Stimulated activated effector memory CD8-positive, alpha-beta T cell treated with anti-CD3 and anti-CD28 coated beads, Interleukin-12 subunit alpha, Interleukin-12 subunit beta, amount 100 ng/mL, for 72 hours (primary cell): ENCODE measurements at regions not wholly inside any gene's neighbourhood (a gene's known extent, or its start where the extent isn't known, plus 50 kb on each side); places are given as distances from the start of the nearest gene placed in this dataset.
A peak's percentile ranks its signal among the peaks of the same experiment; 100 is the strongest.

Experiments
- ATAC-seq: fragments of 150-1000 bp; cut with Tn5 transposase; 2 replicates; pipeline ENCODE4 v1.10.0; 2021
- DNase-seq, 2 donors: peaks; one replicate each; pipeline ENCODE4 v3.0.0; 2021 to 2022; ENCODE audit warnings: low spot score in 2 of 2
- H3K27ac Mint-ChIP-seq: one replicate; pipeline ENCODE4 v1.8.0; 2022; ENCODE audit warnings: mild to moderate bottlenecking, mixed read lengths
- H3K36me3 Mint-ChIP-seq: one replicate; pipeline ENCODE4 v1.8.0; 2022; ENCODE audit warnings: mild to moderate bottlenecking, mixed read lengths
- H3K4me1 Mint-ChIP-seq: one replicate; pipeline ENCODE4 v1.8.0; 2022; ENCODE audit warnings: mixed read lengths
- H3K4me3 Mint-ChIP-seq: one replicate; pipeline ENCODE4 v1.8.0; 2022; ENCODE audit warnings: mild to moderate bottlenecking, mixed read lengths
- H3K9me3 Mint-ChIP-seq: one replicate; pipeline ENCODE4 v1.8.0; 2022; ENCODE audit warnings: mixed read lengths

DNA sequence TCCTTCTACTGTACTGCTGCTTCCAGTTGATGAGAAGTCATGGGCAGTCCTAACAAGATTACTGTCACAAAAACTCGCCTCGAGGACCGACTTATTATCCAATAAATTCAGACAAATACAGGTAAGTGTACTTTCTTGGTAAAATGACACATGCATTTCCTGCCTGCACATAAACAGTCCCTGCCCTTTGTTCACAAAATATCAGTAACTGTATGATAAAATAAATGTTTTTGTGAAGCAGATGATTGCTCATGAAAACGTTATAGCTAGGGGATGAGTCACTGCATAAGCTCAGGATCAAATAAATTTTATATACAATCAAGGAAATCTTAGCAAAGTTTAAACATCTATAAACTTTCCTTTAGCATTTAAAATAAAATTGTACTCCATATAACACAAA, 164.5 kb upstream of the RIPOR2 start:
- H3K9me3 Mint-ChIP-seq: no peaks in the 10 kb centered on the region
- H3K27ac Mint-ChIP-seq: no peak overlapping the region
- DNase-seq: no peak
- H3K4me3 Mint-ChIP-seq: no peak overlapping the region
- H3K4me1 Mint-ChIP-seq: peaks cover 15% of the 10 kb centered on the region
- no peak for ATAC-seq
- no peaks in the 10 kb centered on the region for H3K36me3 Mint-ChIP-seq

DNA sequence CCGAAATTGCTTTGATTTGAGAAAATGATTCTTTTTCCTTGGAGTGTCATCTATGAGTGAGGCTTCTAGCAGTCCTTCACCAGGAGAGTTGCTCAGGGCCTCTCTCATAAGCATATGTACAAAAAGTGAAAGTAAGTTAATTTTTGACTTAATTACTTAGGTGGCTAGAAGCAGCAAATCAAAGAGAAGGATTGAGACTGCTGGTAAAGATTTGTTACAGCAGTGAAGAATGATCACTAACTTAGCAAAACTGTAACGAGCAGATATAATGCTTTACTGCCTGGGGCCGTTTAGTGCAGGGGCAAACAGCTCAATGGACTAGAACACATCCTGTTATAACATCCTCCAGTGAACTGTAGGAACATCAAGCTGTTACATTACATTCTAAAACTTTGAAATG, 167.8 kb upstream of the RIPOR2 start:
- Mint-ChIP-seq H3K4me1 (peaks cover 10% of the 10 kb centered on the region), H3K9me3 (no peaks in the 10 kb centered on the region), H3K36me3 (no peaks in the 10 kb centered on the region), H3K4me3 (no peak overlapping the region), H3K27ac (no peak overlapping the region)
- ATAC-seq (no peak), DNase-seq (no peak)

- no peaks in the 10 kb centered on the region for H3K9me3 Mint-ChIP-seq
- H3K4me3 Mint-ChIP-seq: no peak overlapping the region
- DNase-seq (no peak), ATAC-seq (no peak)
- H3K4me1 Mint-ChIP-seq: no peaks in the 10 kb centered on the region
- H3K36me3 Mint-ChIP-seq: no peaks in the 10 kb centered on the region
- no peak overlapping the region for H3K27ac Mint-ChIP-seq
These were observed 169.5 kb upstream of the RIPOR2 start for GRCh38 chr6:25105070-25105925.

DNA sequence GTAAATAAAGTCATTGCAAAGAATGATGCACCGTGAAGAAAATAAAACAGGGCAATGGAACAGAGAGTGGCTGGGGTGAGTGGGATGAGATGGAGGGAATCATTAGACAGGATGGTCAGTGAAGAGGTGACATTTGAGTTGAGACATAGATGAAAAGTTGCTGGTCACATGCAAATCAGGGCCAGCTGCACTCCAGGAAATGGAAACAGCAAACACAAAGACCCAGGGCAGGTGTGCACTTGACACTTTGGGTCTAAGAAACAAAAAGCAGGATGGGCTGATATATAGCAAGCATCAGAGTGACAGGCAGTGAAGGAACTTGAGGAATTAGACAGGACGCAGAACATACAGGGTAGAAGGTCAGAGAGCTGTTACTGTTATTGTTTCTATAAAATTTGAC, 171.5 kb upstream of the RIPOR2 start:
- ATAC-seq: no peak
- Mint-ChIP-seq H3K4me1 (no peaks in the 10 kb centered on the region), H3K4me3 (no peak overlapping the region), H3K36me3 (no peaks in the 10 kb centered on the region), H3K27ac (no peak overlapping the region), H3K9me3 (no peaks in the 10 kb centered on the region)
- no peak for DNase-seq

- no peak overlapping the region for H3K27ac Mint-ChIP-seq
- no peaks in the 10 kb centered on the region for H3K4me1 Mint-ChIP-seq
- no peak overlapping the region for H3K4me3 Mint-ChIP-seq
- no peaks in the 10 kb centered on the region for H3K9me3 Mint-ChIP-seq
- ATAC-seq (no peak), DNase-seq (no peak)
- no peaks in the 10 kb centered on the region for H3K36me3 Mint-ChIP-seq
These were observed 167.4 kb upstream of the CARMIL1 start for GRCh38 chr6:25111782-25112181.

DNA sequence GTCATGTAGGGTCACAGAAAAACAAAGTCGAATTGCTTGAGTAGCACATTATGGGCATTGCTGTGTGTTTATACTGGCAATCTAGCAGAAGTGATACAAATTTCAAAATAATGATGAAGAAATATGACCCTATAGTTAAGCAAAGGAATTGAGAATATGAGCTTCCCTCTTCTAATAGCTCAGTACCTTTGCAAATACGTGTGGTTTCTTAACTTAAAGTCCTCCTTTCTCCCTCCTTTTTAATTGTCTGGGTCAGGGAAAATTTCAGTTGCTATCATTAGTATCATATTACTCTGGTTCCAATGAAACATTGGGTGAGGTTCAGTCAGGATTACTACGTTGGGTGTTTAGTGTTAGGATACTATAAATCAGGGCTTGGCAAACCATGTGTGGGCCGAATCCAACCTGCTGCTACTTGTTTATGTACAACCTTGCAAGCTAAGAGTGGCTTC, 166.8 kb upstream of the CARMIL1 start:
- ATAC-seq: no peak
- H3K27ac Mint-ChIP-seq: no peak overlapping the region
- H3K36me3 Mint-ChIP-seq: no peaks in the 10 kb centered on the region
- no peak overlapping the region for H3K4me3 Mint-ChIP-seq
- peaks cover 2% of the 10 kb centered on the region for H3K4me1 Mint-ChIP-seq
- H3K9me3 Mint-ChIP-seq: no peaks in the 10 kb centered on the region
- no peak for DNase-seq

GRCh38 chr6:25113436-25113835, 165.7 kb upstream of the CARMIL1 start:
- H3K27ac Mint-ChIP-seq: no peak overlapping the region
- H3K36me3 Mint-ChIP-seq: no peaks in the 10 kb centered on the region
- H3K4me1 Mint-ChIP-seq: peaks cover 13% of the 10 kb centered on the region
- no peak for DNase-seq
- no peaks in the 10 kb centered on the region for H3K9me3 Mint-ChIP-seq
- no peak overlapping the region for H3K4me3 Mint-ChIP-seq
- ATAC-seq: no peak

- H3K9me3 Mint-ChIP-seq: peaks cover 2% of the 10 kb centered on the region
- H3K4me3 Mint-ChIP-seq: peak overlapping the region; percentile 3
- peak; percentile 58 for ATAC-seq
- H3K4me1 Mint-ChIP-seq: peaks cover 29% of the 10 kb centered on the region
- H3K36me3 Mint-ChIP-seq: no peaks in the 10 kb centered on the region
- H3K27ac Mint-ChIP-seq: no peak overlapping the region
- no peak for DNase-seq
These were observed 161.1 kb upstream of the CARMIL1 start for GRCh38 chr6:25118038-25118437.

DNA sequence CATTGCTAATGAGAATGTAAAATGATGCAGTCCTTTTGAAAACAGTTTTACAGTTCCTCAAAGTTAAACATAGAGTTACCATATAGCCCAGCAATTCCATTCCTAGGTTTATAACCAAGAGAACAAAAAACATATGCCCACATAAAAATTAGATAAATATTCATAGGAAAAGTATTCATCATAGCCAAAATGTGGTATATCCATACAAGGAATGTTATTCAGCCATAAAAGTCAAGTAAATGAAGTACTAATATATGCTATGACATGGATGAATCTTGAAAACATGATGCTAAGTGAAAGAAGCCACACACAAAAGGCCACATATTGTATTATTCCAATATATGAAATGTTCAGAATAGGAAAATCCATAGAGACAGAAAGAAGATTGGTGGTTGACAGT, 158.0 kb upstream of the CARMIL1 start:
- no peak for ATAC-seq
- Mint-ChIP-seq H3K4me1 (peaks cover 40% of the 10 kb centered on the region), H3K36me3 (no peaks in the 10 kb centered on the region), H3K27ac (no peak overlapping the region), H3K4me3 (no peak overlapping the region), H3K9me3 (peaks cover 2% of the 10 kb centered on the region)
- no peak for DNase-seq

GRCh38 chr6:25122001-25122400, 157.2 kb upstream of the CARMIL1 start:
- H3K36me3 Mint-ChIP-seq: no peaks in the 10 kb centered on the region
- ATAC-seq (no peak), DNase-seq (no peak)
- H3K27ac Mint-ChIP-seq: no peak overlapping the region
- no peak overlapping the region for H3K4me3 Mint-ChIP-seq
- peaks cover 40% of the 10 kb centered on the region for H3K4me1 Mint-ChIP-seq
- peaks cover 2% of the 10 kb centered on the region for H3K9me3 Mint-ChIP-seq

GRCh38 chr6:25122622-25123237, 156.4 kb upstream of the CARMIL1 start:
- ATAC-seq (no peak), DNase-seq (no peak)
- peaks cover 2% of the 10 kb centered on the region for H3K9me3 Mint-ChIP-seq
- no peak overlapping the region for H3K27ac Mint-ChIP-seq
- no peaks in the 10 kb centered on the region for H3K36me3 Mint-ChIP-seq
- peaks cover 42% of the 10 kb centered on the region for H3K4me1 Mint-ChIP-seq
- no peak overlapping the region for H3K4me3 Mint-ChIP-seq

GRCh38 chr6:25124216-25124715, 154.9 kb upstream of the CARMIL1 start:
- H3K4me1 Mint-ChIP-seq: peaks cover 43% of the 10 kb centered on the region
- ATAC-seq: no peak
- no peak overlapping the region for H3K4me3 Mint-ChIP-seq
- H3K9me3 Mint-ChIP-seq: peaks cover 2% of the 10 kb centered on the region
- H3K27ac Mint-ChIP-seq: peak overlapping the region; percentile 48
- no peak for DNase-seq
- no peaks in the 10 kb centered on the region for H3K36me3 Mint-ChIP-seq

GRCh38 chr6:25125736-25126135, 153.4 kb upstream of the CARMIL1 start:
- Mint-ChIP-seq H3K4me1 (peaks cover 48% of the 10 kb centered on the region), H3K9me3 (peaks cover 2% of the 10 kb centered on the region), H3K36me3 (no peaks in the 10 kb centered on the region), H3K4me3 (no peak overlapping the region), H3K27ac (no peak overlapping the region)
- ATAC-seq (no peak), DNase-seq (no peak)

DNA sequence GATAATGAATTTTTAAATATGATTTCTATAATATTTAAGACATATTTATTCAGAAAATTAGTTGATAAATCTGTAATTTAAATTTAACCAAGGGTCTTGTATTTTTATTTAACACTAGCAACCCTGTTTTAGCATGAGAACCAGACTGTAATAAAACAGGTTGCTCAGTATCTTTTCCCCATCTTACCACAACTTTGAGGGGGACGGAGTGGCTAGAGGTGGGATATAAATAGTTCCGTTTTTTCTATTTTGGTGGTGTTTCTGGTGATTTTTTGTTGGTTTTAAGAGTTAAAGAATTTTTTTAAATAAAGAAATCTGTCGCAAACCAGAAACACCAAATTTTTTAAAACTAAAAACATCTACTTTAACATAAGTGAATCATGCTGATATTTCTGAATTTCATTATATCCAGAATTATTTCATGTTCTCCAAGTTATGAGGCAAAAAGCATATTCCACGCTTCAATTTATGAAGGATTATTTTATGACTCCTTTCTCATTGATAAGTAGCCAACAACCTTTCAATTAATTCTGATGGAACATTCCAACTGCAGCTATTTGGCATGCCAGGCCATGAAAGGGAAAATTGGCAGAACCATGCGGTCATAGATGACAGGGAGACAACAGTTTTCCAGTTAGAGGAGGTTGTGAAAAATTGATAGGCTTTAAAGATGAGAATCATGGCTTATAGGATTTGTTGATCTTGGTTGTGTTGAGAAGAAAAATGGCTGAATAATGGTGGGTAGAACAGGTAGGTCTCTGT, 151.9 kb upstream of the CARMIL1 start:
- Mint-ChIP-seq H3K36me3 (no peaks in the 10 kb centered on the region), H3K4me1 (peaks cover 47% of the 10 kb centered on the region), H3K4me3 (peak overlapping the region; percentile 12), H3K9me3 (no peaks in the 10 kb centered on the region), H3K27ac (peak overlapping the region; percentile 29)
- ATAC-seq (no peak), DNase-seq (no peak)

DNA sequence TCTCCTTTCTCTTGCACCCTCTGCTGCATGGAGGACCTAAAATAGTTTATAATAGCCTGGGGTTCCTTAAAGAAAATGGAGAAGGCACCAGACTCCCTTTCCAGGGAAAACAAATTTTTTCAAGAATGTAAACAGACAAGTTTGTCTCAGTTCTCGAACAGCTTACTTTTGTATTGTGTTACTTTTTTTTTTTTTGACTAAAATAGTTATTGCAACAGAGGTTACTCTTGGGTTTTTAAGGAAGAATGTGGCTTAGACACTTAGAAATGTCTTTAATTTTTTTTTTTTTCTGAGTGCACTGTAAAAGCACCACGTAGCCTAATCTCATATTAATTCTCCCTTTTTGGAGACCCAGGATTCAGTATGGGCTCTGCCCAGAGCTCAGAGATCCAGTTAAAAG, 148.7 kb upstream of the CARMIL1 start:
- peak overlapping the region; percentile 46 for H3K4me3 Mint-ChIP-seq
- DNase-seq (no peak), ATAC-seq (no peak)
- peak overlapping the region; percentile 50 for H3K27ac Mint-ChIP-seq
- H3K4me1 Mint-ChIP-seq: peaks cover 47% of the 10 kb centered on the region
- peaks cover 3% of the 10 kb centered on the region for H3K9me3 Mint-ChIP-seq
- no peaks in the 10 kb centered on the region for H3K36me3 Mint-ChIP-seq
